Cardiac fibroblast (primary cell): ENCODE measurements at regions not wholly inside any gene's neighbourhood (a gene's known extent, or its start where the extent isn't known, plus 50 kb on each side); places are given as distances from the start of the nearest gene placed in this dataset.

Experiments used
- DNase-seq, 2 donors: peaks; one replicate each; pipeline versions ENCODE4 v3.0.0 to v3.0.0-alpha.2; 2010; ENCODE audit warnings: low read depth in 2 of 2
- H3K4me3 ChIP-seq, 2 donors: replicated peaks in 1 of 2; 1 replicate in 1 of 2; 2 replicates in 1 of 2; pipeline ENCODE4 v1.5.1; 2011; ENCODE audit warnings: low read depth in 2 of 2, low read length in 2 of 2, mild to moderate bottlenecking in 2 of 2, moderate library complexity in 1 of 2
- TF ChIP-seq, protein P1 (sequence below): IDR thresholded peaks from one replicate; pipeline ENCODE4 v1.5.1; 2011; ENCODE audit warnings: low read depth, mild to moderate bottlenecking, low read length, inconsistent platforms

DNA sequence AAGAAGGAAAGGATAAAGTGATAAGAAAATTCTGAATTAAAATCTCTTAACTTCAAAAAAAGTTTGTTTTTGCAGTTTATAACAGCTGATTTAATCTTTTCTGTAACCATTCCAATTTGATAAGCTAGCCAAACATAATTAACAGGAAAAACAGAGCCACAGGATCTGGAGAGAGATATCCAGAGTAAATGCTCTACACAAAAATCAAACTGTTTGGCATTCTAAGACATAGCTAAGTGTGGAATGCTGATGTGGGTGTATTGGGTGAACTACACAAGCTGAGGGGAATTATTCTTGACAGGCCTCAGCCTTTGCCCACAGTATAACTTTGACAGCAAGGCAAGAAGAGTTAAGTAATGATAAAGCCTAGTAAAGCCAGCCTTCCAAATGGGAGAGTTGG lies 184.8 kb downstream of the GABRG1 start:
- no peak for DNase-seq
- TF ChIP-seq, protein P1, sequence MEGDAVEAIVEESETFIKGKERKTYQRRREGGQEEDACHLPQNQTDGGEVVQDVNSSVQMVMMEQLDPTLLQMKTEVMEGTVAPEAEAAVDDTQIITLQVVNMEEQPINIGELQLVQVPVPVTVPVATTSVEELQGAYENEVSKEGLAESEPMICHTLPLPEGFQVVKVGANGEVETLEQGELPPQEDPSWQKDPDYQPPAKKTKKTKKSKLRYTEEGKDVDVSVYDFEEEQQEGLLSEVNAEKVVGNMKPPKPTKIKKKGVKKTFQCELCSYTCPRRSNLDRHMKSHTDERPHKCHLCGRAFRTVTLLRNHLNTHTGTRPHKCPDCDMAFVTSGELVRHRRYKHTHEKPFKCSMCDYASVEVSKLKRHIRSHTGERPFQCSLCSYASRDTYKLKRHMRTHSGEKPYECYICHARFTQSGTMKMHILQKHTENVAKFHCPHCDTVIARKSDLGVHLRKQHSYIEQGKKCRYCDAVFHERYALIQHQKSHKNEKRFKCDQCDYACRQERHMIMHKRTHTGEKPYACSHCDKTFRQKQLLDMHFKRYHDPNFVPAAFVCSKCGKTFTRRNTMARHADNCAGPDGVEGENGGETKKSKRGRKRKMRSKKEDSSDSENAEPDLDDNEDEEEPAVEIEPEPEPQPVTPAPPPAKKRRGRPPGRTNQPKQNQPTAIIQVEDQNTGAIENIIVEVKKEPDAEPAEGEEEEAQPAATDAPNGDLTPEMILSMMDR, result no peak
- H3K4me3 ChIP-seq, result no peak overlapping the region

GRCh38 chr4:45931154-45931553 lies 192.7 kb downstream of the GABRG1 start:
- no peak for DNase-seq
- TF ChIP-seq, protein P1, result no peak
- no peak overlapping the region for H3K4me3 ChIP-seq

- H3K4me3 ChIP-seq, result no peak overlapping the region
- TF ChIP-seq, protein P1, result no peak
- DNase-seq, result no peak
Observed at GRCh38 chr4:45927641-45928040, 196.2 kb downstream of the GABRG1 start.

DNA sequence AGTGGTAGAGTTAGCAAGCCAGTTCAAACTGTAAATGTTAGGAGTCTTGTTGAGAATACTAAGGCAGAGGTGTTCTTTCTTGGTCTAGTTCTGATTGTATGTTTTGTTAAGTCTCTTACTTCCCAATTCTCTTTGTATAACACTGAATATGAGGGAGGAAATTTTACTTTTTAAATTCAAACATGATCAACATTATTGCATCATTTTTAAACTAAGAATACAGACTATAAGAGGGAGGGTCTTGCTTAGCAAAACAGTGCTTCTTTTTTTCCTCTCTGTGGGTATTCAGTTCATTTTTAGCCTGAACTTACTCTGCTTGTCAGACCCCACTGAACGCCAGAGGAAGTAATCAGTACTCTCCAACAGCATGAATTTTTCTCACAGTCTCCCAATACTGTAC lies 198.0 kb downstream of the GABRG1 start:
- H3K4me3 ChIP-seq, result no peak overlapping the region
- TF ChIP-seq, protein P1, result no peak
- no peak for DNase-seq

DNA sequence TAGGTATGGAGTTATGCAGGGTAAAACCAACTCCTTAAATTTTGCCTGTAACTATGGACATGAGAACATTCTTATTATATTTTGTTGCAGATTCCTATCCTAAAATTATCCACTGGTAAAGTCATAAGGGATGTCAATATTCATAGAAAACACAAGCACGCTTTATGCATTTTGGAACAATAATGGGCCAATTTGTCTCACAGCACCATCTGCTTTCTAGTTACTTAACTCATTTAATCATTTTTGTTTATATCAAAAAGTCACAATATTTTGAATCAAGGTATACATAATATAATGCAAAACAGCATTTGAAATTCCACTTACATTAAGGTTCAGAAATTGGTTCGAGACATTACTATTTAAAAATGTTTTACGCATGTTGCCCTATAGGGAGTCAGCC lies 203.0 kb downstream of the GABRG1 start:
- TF ChIP-seq, protein P1, result no peak
- DNase-seq, result no peak
- no peak overlapping the region for H3K4me3 ChIP-seq

DNA sequence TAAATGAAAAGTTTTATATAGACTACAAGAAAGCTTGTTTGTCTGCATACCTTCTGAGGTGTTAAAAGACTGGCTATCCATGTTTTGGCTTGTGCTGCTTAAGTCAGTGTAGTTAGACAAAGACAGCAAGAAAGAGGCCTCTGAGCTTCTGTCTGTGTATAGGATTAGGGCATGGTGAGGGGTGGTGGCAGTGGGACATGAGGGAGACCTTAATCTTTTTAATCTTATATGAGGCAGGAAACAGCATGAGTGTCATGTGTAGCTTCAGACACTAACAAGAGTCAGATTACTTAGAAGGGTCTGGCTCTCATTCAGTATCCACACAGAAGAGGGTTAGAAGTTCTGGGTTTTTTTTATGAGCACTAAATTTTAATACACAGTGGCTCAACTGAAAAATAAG lies 213.3 kb downstream of the GABRG1 start:
- TF ChIP-seq, protein P1, result no peak
- DNase-seq, result no peak
- H3K4me3 ChIP-seq, result no peak overlapping the region

DNA sequence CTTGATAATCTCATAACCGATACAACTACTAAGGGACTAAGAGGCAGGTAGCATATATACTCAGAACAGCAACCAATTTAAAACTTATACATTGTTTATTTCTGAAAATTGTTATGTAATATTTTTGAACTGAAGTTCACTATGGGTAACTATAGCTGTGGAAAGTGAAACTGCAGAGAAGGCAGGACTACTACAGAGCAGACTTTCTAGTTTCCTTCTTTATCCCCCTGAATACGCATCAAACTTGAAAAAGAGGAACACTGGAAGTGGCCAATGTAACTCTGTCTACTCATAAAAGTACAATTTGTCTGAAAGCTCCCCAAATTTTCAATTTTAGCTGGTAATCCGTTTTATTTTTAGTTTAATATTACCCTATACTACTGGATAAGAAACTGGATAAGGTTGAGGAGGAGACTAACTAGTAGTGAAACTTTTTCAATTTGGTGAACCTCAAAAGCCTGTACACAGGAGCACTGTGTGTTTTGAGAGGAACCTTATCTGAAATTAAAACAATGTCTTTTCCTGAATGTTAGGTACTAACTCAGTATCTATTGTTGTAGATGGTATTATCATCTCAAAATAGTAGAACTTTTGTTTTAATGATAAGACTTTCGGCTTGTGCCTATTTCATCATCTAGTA lies 225.8 kb downstream of the GABRG1 start:
- DNase-seq, result no peak
- H3K4me3 ChIP-seq, result no peak overlapping the region
- TF ChIP-seq, protein P1, result no peak
